WI38 (cell line): ENCODE measurements at regions not wholly inside any gene's neighbourhood (a gene's known extent, or its start where the extent isn't known, plus 50 kb on each side); places are given as distances from the start of the nearest gene placed in this dataset.

Experiments used
- H3K4me3 ChIP-seq: 2 replicates; pipeline ENCODE4 v1.5.1; 2011; ENCODE audit warnings: low read depth, mild to moderate bottlenecking, control low read depth, low read length
- CTCF ChIP-seq: IDR thresholded peaks from 2 replicates; pipeline ENCODE4 v1.5.1; 2012; ENCODE audit warnings: low read depth, mild to moderate bottlenecking, control low read depth, low read length

DNA sequence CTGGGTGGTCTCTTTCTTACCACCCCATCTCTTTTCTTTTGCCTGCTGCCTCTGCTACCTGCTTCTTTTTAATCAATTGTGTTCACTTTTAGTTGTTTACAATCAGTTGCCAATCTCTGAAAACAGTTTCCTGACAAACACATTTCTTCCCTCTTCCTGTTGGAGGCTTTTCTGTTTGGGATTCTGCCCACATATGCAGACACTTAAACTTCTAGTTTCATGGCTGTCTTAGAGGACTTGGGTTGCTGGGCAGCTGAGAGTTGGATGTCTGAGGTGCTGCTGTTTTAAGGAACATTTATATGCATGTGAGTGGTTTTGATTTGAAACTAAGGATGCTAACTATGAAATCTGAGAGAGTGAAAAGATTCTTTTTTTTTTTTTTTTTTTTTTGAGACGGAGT lies 112.3 kb upstream of the LIMCH1 start:
- TF ChIP-seq CTCF = no peak
- no peak overlapping the region for H3K4me3 ChIP-seq

DNA sequence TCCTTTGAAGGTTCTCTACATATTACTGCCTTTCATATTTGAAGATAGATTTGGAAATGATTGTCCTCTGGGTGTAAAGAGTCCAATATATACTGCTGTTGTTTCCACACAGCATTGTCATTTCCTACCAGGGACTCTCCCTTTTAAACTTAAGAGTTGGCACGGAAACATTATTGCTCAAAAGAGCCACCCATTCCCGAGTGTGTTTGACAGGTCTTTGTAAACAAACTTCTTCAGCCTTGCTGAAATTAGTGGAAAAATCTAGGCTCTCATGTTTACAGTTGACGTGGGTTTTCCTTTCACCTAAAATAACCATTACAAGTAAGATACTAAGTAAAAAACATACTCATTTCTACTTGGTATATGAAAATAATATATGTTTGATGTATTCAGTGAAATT lies 111.4 kb upstream of the LIMCH1 start:
- no peak overlapping the region for H3K4me3 ChIP-seq
- TF ChIP-seq CTCF = no peak

DNA sequence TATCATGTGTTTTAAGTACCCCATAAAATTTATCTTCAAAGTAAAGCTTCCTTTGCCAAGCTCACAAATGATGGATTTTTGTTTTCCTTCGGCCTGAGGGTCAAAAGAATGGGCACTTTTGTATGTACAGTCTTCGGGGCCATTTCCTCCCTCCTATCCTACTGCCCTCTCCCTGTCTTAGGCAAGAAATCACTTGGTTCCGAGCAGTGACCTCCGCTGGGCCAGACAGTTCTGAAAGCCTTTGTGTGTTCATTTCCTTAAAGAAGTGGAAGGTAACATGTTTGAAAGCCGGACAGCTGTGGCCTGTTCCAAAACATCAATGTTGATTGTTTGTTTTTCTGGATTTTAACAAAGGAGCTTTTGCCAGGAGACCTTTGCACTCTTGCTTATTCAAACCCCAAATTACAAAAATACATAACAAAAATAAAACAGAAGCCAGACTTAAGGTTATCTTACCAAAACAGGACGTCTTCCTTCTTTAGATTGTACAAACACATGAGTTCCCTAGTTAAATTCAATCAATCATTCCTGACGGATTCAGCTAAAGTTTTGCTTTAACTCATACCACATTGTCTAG lies 110.6 kb upstream of the LIMCH1 start:
- H3K4me3 ChIP-seq = no peak overlapping the region
- no peak for TF ChIP-seq CTCF

DNA sequence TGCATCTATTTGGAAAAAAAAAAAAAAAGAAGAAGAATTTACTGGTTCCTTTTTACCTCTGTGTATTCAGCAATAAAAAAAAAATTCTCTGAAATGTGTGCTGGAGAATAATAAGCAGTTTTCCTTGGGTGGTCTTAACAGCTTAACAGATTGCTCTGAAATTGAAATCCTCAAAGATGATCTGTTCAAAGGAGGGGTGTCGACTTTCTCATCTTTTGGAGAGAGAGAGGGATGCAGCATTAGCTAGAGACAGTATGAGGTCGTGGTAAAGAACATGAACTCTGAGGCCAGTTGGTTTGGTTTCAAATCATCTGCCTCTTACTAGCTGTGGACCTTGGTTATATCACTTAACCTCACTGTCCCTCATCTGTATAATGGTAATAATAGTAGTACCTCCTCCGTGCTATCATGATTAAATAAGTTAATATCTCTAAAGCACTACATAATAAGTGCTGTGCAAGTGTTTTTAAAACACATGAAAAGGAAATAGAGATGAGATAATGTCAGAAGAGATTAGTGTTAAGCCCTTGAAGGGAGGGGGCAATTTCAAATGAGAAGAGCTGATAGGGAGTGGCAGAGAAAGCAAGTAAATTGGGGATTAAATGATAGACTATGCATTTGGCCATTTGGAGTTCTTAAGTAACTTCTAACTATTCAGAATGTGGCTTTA lies 109.9 kb upstream of the LIMCH1 start:
- H3K4me3 ChIP-seq = no peak overlapping the region
- no peak for TF ChIP-seq CTCF

GRCh38 chr4:41428601-41429279 lies 109.2 kb upstream of the LIMCH1 start:
- no peak for TF ChIP-seq CTCF
- H3K4me3 ChIP-seq = no peak overlapping the region

GRCh38 chr4:41429280-41429669 lies 108.7 kb upstream of the LIMCH1 start:
- no peak for TF ChIP-seq CTCF
- H3K4me3 ChIP-seq = no peak overlapping the region

- no peak for TF ChIP-seq CTCF
These were observed 107.2 kb upstream of the LIMCH1 start for GRCh38 chr4:41430792-41431191.

More at GRCh38 chr4:41430792-41431191, 107.2 kb upstream of the LIMCH1 start:
- H3K4me3 ChIP-seq = no peak overlapping the region
